NCI-H1930 (cell line): ENCODE measurements at regions not wholly inside any gene's neighbourhood (a gene's known extent, or its start where the extent isn't known, plus 50 kb on each side); places are given as distances from the start of the nearest gene placed in this dataset.

Experiments
- DNase-seq, 2 experiments: peaks; one replicate each; lab custom pipeline; 2025; lab: John Stamatoyannopoulos, UW

DNA sequence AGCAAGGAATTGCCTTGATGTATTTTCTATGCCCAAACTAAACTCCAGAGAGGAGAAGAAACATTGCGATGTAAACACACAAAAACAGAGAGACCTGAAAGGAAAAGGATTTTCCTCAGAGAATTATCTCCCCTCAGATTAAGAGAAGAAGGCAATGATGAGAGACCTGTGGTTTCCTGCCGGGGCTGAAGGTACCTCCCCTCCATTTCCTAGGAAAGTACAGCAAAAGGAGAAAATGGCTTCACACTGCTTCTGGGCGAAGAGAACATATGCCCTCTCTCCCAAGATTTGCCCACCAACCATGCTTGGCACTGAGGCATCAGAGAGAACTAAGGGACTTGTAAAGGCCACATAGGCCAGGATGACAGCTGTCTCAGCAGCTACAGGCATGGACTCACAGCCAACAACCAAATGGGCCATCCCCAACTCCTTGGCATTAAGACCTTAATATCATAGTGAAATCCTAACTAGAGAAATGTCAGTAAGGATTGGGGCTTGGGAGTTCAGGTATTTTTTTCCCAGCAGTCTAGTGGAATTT is 523.0 kb downstream of the PTPRC start:
- DNase-seq, result no peak

DNA sequence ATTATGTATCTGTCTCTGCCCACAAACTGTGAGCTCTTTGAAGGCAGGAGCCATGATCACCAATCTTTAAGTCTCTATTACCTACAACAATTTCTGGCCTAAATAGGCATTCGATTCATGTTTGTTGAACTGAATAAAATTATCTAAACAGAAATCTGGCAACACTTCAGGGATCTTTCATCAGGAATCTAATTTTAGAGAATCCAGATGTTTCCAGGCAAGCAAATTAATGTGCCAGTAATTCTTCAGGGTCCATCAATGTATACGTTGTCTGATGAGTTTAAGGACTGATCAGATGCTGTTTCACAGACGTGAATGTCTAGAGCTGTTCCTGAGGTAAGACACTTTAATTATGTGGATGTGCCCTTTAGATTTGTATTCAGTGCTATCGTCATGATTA is 524.4 kb downstream of the PTPRC start:
- no peak for DNase-seq

DNA sequence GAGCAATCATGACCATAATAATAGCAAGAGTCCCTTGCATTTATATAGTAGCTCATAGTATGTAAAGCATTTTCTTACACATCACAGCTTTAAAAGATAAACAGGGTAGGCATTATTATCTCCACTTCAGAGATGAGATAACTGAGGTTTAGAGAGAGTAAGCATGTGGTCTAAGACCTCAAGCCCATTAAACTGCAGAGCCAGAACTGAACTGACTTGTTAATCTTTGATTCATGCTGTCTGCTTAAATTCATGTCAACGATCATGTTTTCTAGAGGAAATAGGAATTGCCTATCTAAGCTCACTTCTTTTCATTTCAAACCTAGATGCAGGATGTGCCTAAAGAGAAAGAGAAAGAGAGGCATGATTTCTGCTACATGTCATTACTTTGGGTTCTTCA is 524.8 kb downstream of the PTPRC start:
- DNase-seq, result no peak

DNA sequence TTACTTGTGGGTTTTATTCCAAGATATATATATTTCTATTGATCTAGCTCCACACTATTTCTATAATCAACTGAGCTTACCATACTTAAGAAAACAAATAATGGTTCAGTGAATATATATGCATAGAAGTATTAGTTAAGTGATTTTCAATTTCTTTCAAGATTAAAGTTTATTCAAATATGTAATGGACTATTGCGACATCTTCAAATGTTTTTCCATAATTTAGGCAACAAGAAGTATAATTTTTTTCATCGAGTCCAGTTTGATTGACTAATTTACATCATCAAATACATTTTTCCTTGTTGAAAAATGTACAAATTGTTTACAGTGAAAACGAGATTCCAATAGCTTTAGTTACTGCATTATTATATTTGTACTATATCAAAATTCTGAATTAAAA is 528.6 kb downstream of the PTPRC start:
- DNase-seq, result no peak

DNA sequence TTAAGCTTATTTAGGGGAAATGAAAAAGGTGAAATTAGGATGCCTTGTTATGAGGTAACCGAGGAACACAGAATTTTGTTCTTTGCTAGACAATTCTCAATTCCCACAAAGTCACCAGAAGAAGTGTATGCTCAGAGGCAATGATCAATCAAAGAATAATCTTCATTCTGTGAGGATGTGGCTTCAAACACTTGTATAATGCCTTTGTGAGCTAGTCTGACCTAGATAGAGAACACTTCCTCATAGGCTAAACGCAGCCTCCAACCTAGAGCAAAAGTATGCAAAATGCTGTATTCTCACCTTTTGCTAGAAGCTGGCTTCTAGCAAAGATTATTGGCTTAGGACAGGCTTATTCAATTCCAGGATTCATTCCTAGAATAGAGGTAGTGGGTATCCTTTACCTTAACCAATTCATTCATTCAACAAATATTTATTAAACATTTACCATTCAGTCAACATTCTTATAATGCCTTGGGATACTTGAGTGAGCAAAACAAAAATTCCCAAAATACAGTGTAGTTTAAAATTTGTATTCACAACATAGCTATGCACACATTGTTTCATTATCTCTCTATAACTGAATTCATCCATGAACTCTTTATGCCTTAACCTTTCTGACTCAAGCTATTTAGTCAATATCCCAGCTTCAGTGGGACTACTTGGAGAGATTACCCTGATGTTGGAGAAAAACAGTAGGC is 530.2 kb downstream of the PTPRC start:
- DNase-seq, result no peak

DNA sequence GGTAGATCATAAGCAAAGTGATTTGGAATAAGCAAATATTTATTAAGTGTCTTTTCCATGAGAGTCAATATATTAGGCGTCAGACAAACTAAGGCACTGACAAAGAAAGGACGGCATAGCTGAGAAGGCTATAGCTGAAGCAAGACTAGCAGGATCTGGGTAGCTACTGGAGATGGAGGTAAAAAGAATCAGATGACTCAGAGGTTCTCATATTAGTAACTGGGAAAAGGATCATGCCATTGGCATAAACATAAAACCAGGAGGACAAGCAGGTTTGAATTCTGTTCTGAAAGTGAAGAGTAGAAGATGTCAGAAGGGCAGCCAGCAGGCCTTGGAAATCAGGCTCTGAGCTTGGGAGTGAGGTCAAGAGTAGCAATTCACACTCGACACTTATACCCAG is 531.9 kb downstream of the PTPRC start:
- DNase-seq, result no peak

DNA sequence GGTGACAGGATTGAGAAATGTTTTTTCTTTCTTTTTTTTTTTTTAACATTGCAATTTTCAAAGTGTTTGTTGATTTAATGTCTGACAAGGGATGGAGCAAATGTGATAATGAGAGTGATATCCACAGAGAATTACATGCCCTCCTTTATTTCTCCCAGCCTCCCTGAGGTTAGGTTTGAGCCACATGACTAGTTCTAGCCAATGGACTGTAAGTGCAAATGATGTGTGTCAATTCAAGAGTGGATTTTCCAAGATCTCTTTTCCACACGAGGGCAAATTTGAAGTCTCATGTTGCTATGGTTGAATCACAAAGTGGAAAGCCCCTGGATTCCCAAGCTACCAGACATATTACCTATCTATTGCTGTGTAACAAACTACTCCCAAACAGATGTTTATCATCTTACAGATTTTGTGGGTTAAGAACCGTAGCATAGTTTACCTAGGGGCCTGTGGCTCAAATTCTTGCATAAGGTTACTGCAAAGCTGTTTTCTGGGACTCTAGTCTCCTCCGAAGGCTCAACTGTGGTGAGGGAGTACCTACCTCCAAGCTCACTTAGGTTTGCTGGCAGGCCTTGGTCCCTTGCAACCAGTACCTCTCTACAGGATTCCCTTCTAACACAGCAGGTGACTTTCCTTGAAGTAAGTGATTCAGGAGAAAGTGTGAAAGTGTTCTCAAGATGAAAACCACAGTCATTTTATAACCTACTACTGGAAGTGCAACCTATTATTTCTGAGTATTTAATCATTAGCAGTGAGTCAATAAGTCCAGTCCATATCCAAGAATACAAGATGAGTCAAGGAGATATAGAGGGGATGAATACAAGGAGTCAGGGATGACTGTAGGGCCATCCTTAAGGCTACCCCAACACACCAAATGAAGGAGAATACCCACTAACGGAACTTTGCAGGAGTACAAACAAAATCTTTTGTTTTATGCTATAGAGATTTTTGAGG is 533.6 kb downstream of the PTPRC start:
- DNase-seq, result no peak

DNA sequence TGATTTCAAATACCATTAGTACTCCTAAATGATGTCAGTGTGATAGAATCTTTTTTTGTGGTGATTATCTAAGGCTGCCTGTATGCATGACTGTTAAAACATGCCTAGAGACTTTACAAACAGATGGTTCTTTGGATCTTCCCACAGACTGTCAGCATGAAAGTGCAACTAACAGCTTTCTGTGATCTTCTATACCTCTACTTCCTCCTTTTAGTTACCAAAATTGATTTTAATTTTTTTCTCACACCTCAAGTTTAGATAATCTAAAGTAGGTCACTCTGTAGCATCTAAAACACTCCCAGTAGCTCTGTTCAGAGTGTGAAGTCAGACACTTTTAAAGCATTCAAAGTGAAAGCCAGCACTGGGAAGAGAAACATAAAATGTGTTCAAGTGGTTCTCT is 534.5 kb downstream of the PTPRC start:
- DNase-seq, result no peak

DNA sequence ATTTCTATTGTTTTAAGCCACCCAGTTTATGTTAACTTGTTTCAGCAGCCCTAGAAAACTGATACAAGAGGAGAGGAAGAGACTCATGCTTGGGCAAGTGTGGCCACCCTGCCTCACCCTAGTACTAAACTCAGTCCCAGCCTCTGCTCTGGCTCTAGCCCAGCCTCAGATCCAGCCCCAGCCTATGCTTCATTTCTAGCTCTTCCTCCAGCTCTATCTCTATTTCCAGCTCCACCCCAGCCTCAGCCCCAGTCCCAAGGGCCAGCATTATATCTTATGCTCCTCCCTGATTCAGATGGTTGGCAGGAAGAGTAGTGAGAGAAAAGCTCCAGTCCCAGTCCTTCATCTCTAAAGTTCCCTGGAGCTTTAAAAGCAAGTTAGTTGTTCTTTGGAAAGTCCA is 535.5 kb downstream of the PTPRC start:
- no peak for DNase-seq

DNA sequence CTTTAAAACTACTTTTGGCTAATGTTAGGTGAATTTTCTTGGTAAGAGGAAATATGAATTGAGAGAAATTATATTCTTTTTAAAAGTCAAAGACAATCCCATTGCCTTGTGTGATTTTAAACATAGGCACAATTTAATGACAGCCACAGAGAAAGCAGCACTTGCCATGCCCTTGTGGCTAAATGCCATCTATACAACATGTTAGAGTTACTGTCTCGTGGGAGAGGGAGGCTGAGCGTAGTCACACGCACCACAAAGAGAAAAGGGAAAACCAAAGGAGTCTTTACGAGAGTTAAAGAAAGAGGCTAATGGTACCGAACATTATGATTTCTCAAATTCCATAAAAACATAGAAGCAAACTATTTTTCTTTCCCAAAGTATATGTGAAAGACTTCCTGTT is 537.9 kb downstream of the PTPRC start:
- DNase-seq, result no peak

DNA sequence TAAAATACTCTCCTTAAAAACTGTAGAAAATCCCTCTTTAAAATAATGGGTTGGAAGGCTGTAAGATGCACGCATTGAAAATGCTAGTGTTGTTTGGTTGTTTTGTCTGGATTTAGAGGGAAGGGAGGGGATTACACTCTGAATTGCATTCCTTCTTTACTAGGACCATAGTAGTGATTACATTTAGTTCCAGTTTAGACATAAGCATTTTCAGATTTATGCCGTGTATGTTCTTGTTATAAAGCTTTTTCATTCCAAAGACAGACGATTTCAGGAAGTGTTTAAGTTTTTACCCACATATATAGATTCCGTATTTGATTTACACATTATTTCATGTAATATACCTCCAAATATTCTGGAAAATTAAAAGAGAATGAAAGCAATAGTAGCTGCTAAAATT is 538.4 kb downstream of the PTPRC start:
- no peak for DNase-seq

DNA sequence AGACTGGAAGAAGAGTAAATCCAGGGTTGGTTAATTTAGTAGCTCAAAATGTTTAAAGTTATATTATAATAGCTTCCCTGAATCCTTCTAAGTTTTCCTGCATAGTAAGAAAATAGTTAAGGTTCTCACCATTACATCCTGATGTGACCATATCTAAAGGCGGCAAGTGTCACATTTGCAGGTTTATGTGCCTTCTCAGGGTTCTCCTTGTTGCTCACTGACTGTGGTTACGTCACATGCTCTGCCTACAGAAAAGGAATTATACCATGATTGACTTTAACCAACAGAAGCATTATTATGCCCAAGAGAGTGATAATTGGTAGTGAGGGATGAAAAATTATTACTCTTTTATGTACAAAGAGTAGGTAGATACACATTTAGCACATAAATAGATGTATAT is 539.8 kb downstream of the PTPRC start:
- DNase-seq, result no peak

DNA sequence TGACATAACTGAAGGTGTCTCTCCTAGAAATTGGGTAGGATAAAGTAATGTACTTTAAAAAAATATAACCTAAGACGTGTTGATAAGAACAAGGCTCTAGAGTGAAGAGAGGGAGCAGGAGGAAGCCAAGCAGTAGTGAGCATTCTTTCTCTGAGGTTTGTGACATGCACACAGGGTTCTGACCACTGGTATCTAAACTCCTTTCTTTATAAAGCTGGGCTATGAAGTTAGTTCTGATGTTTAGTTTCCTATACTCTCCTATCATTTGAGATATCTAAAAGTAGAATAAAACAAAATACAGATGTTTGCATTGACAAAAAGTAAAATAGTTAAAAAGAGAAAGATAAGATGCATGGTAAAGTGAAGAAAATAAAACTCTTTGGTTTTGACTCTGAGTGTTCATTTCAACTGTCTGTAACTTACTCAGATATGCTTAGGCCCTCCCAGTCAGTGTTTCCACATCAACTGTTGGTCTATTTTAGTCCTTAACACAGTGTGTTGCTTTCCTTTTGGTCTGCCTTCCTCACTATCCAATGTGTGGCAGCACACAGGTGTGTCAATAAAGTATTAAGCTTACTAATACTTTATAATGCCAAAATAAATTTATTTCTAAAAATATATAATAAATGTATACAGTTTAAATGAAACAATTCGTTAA is 543.5 kb downstream of the PTPRC start:
- no peak for DNase-seq

DNA sequence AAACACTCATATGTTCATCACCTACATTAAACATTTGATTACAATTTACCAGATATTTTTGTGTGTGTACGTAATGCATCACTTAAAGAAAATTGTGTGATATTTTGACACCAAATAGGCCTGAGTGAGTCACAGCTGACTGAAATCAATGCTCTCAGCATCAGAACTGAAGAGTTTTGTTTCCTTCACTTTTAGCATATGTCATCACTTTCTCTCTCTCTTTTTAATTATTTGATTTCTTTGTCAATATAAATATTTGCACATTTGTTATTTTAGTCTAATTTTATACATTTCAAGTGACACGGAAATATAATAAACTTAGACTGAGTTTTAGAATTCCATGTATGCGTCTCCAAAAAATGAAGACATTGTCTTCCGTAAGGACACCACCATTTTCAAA is 545.3 kb downstream of the PTPRC start:
- DNase-seq, result no peak

DNA sequence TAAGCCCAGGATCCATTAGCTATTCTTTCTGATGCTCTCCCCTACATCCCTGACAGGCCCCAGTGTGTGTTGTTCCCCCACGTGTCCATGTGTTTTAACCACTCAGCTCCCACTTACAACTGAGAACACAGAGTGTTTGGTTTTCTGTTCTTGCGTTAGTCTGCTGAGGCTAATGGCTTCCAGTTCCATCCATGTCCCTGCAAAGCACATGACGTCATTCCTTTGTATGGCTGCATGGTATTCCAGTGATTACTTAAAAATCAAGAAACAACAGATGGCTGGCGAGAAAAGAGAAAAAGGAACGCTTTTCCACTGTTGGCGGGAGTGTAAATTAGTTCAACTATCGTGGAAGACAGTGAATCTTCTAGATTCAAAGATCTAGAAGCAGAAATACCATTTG is 556.0 kb downstream of the PTPRC start:
- DNase-seq, result no peak

DNA sequence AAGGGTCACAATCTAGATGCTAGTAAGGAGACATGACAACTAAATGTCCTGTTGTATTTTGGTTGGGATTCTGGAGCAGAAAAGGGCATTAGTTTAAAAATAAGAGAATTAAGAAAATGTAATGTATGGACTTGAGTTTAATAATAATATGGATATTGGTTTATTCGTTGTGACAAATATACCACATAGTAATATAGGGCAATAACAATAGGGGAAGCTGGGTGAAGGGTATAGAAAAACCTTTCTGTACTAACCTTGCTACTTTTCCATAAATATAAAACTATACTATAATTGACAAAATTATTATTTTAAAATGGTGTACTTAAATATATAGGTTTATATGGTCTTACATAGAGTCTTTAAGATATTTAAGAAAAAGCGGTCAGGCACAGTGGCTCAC is 558.9 kb downstream of the PTPRC start:
- DNase-seq, result no peak

DNA sequence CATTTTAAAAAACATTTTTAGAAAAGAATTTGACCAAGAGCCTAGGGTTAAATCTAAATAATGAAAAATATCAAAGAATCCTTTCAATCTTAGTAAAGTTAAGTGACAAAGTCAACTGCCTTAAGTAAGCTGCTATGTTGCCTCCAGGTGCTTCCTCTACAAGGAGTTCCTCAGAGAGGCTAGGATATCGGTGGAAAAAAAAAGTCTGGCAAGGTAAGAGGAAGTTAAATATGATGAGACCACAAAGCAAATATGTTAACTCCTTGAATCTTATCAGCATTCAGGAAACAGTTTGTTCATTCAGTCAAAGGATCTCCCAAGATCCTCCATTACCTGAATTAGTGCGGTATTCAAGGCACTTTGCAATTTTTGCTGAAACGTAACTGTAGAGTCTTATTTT is 563.5 kb downstream of the PTPRC start:
- no peak for DNase-seq

DNA sequence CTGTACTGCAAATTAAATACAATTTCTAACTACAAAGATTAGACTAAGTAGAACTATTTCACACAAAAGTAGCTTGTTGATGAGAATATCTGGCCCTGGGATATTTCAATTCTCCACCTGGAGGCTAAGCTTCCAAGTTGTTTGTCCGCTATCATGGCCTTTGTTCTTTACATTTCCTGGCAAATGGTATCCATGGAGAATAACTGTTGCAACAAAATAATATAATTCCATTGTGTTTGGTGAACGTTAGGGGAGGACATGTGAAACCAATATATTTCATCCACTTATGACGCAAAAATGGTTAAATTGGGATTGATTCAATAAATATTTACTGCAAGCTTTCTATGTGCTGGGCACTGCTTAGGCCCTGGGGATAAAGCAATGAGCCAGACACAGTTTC is 565.4 kb downstream of the PTPRC start:
- DNase-seq, result peak; percentile 76 to 82

DNA sequence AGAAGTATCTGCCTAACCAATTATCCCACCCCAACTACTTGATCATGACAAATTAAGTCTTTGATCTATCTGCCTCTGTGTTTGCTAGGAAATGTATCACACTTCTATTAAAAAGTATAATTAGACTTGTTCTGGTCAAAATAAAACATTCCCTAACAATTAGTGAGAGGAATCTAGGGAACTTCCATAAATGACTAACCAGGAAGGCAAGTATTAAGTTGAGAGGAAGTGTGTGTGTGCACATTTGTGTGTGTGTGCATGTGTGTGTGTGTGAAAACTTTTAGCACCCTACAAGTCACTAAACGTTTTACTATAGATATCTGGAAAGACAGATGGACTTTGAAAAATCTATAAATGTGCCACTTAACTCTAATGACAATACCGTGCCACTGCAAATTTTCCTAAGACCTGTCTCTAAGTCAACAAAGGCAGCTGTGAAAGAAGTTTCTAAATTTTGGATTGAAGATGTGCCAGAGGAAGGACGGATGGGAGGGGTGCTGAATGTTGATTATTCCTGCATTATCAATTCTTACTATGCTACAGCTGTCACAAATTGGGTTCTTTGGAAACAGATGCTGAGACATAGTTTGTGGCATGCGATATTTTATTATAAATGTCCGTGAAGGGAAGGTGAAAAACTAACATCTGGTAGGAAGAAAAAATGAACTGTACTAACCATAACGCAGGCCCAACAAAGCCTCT is 567.1 kb downstream of the PTPRC start:
- DNase-seq, result no peak

DNA sequence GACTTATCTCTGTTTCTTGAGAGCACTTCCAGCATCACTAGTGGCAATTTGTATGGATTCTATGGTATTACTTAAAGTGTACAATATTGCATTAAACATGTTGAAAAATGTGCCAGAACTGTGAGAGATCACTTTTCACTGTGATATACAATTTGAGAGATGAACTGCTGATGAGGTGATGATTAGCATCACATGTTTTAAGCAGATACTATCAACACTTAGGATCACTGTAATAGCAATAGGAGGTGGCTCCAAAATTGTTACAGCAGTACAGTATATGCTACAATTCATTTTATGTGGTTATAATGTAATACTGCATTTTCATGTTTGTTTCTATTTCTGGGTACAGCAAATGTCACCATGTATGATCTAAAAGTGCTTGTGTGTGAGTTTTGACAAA is 570.0 kb downstream of the PTPRC start:
- no peak for DNase-seq

DNA sequence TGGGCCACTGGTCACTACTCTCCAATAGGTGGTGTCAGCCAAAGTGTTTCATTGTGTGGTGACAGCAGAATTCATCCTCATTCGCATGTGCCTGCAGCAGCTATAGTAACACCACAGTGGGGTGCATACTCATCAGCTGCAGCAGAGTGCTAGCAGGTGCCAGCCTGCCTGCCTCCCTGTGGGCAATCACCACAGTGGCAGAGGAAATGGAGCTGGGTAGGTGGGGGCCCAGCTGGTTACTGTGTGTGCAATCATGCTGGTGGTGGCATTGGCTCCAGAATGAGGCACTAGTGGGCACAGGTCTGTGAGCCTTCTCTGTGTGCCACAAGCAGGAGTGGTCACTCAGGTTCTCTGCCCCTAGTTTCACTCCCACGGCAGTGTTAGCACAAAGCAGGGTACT is 579.2 kb downstream of the PTPRC start:
- DNase-seq, result no peak

DNA sequence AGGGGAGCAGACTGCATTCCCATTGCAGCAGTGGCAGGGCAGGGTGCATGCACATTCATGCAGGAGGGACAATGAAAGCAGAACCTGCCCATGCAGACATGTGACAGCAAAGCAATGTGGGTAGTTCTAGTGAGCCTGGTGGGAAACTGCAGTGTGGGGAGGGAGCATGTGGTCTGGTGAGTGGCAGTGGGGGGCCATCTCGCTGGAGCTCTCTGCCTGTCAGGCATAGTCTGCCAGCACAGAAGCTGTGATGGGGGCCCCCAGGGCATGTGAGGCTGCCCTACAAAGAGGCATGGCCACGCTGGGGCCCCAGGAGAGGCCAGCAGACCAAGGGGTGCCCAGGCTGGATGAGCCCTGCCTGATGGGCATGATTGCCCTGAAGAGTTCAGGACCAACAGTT is 579.7 kb downstream of the PTPRC start:
- no peak for DNase-seq
